ENCODE measurements at regions not wholly inside any gene's neighbourhood (a gene's known extent, or its start where the extent isn't known, plus 50 kb on each side); places are given as distances from the start of the nearest gene placed in this dataset.

GRCh38 chr10:33395201-33395600 lies 60.7 kb upstream of the NRP1 start:
- DNase-seq (ENCODE audit: low spot score in 2 of 2): no peak
- intact Hi-C loops (cut with DNase I; ENCODE audit: low total_unique reads): no loop called here
- TF ChIP-seq CTCF (IDR thresholded peaks at IDR 0.05) (no peak), POLR2A (IDR thresholded peaks at IDR 0.05) (no peak)
- H3K4me3 ChIP-seq (ENCODE audit: low read depth, poor library complexity, severe bottlenecking): no peak overlapping the region
- 76 to 77% methylated on average over 1 of the region's 1 CpG for WGBS, 2 donors

DNA sequence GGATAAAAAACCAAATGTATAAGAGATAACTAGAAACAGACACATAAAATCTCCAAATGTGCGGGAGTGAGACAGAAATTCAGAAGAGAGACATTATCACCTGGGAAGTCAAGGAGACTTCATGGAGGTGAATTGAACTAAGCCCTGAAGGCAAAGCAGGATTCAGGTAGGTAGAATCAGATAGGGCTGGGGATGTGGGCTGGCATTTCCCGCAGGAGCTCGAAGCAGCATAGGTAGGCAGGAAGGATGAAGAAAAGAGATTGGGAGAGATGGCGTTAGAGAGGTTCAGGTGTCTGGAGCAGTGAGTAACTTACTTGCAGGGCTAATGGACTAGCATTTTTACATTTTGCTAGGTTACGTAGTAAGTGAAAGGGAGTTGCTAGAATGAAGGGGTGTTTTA lies 58.2 kb upstream of the NRP1 start:
- TF ChIP-seq POLR2A (IDR thresholded peaks at IDR 0.05) (no peak), CTCF (IDR thresholded peaks at IDR 0.05) (no peak)
- 71 to 84% methylated on average over 5 of the region's 5 CpGs for WGBS, 2 donors
- DNase-seq (ENCODE audit: low spot score in 2 of 2): no peak
- intact Hi-C loops (cut with DNase I; ENCODE audit: low total_unique reads): no loop called here
- H3K4me3 ChIP-seq (ENCODE audit: low read depth, poor library complexity, severe bottlenecking): no peak overlapping the region

DNA sequence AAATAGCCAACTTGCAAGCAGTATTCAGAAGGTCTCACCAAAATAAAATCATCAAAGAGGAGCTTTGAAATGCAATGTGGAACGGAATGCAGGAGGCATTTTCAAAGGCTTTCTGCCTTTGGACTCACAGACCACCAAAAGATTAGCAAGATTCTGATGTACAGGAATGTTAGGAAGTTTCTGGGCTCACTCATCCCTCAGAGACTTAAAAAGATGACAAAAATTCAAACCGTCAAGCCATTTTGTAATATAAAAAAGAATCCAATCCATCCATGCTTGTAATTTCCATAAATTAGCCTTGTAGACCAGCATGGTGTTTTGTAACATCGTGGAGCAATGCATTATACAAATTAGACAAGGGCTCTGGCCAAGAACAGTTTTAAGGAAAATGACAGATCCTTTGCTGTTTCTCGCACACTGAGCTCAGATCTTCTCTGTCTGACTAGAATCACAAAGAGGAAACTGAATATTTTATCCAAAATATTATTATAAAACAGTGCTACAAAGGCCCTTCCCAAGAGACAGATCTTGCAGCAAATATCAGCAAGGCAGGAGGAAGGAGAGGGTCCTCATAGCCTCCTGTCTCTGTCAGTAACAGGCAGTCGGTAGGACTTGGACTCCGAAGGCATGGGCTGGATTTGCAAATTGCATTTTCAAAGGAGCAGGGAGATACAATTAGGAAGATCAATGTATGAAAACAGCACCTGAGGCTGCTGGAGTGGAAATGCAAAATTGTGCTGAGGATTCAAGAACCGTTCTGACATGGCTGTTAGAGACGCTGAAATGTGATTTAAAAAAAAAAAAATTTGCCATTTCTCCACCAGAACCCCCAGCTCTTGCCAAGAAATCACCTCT lies 57.4 kb upstream of the NRP1 start:
- DNase-seq (ENCODE audit: low spot score in 2 of 2): no peak
- intact Hi-C loops (cut with DNase I; ENCODE audit: low total_unique reads): no loop called here
- WGBS, 2 donors: 66 to 70% methylated on average over 8 of the region's 8 CpGs
- TF ChIP-seq CTCF (IDR thresholded peaks at IDR 0.05) (no peak), POLR2A (IDR thresholded peaks at IDR 0.05) (no peak)
- H3K4me3 ChIP-seq (ENCODE audit: low read depth, poor library complexity, severe bottlenecking): no peak overlapping the region

- no peak overlapping the region for H3K4me3 ChIP-seq (ENCODE audit: low read depth, poor library complexity, severe bottlenecking)
- DNase-seq (ENCODE audit: low spot score in 2 of 2): no peak
- intact Hi-C loops (cut with DNase I; ENCODE audit: low total_unique reads): no loop called here
- TF ChIP-seq POLR2A (IDR thresholded peaks at IDR 0.05): no peak
- TF ChIP-seq CTCF (IDR thresholded peaks at IDR 0.05): no peak
- WGBS, 2 donors: 88 to 96% methylated on average over 5 of the region's 5 CpGs
Observed at GRCh38 chr10:33390046-33390445, 55.6 kb upstream of the NRP1 start.

- 60 to 61% methylated on average over 4 of the region's 4 CpGs for WGBS, 2 donors
- TF ChIP-seq CTCF (IDR thresholded peaks at IDR 0.05): no peak
- TF ChIP-seq POLR2A (IDR thresholded peaks at IDR 0.05): no peak
- H3K4me3 ChIP-seq (ENCODE audit: low read depth, poor library complexity, severe bottlenecking): no peak overlapping the region
- DNase-seq (ENCODE audit: low spot score in 2 of 2): no peak
- intact Hi-C loops (cut with DNase I; ENCODE audit: low total_unique reads): no loop called here
Observed at GRCh38 chr10:33388785-33389184, 54.3 kb upstream of the NRP1 start.

GRCh38 chr10:33388382-33388781 lies 53.9 kb upstream of the NRP1 start:
- no peak for DNase-seq (ENCODE audit: low spot score in 2 of 2)
- 68 to 79% methylated on average over 1 of the region's 1 CpG for WGBS, 2 donors
- TF ChIP-seq POLR2A (IDR thresholded peaks at IDR 0.05) (no peak), CTCF (IDR thresholded peaks at IDR 0.05) (no peak)
- no peak overlapping the region for H3K4me3 ChIP-seq (ENCODE audit: low read depth, poor library complexity, severe bottlenecking)
- intact Hi-C loops (cut with DNase I; ENCODE audit: low total_unique reads): no loop called here
